H1 (cell line): ENCODE measurements at regions not wholly inside any gene's neighbourhood (a gene's known extent, or its start where the extent isn't known, plus 50 kb on each side); places are given as distances from the start of the nearest gene placed in this dataset.

Source experiments
- CTCF ChIA-PET: fragments of 300-600 bp; sonication (Branson Sonifier 250); formaldehyde crosslinking; loops from one replicate; lab custom pipeline; 2021; ENCODE audit not compliant: partially characterized antibody; lab: Charles Lee
- POLR2A ChIA-PET: fragments of 300-600 bp; sonication (Branson Sonifier 250); formaldehyde crosslinking; loops from one replicate; lab custom pipeline; 2021; ENCODE audit warnings: inconsistent platforms; ENCODE audit not compliant: partially characterized antibody; lab: Charles Lee
- DNase-seq, 2 experiments: peaks; one replicate each; pipeline versions ENCODE4 v3.0.0 to v3.0.0-alpha.2; 2010 to 2022; ENCODE audit warnings: low spot score in 2 of 2, low read depth in 1 of 2, mixed read lengths in 1 of 2
- FAIRE-seq: peaks from 2 replicates; lab custom pipeline; 2011; peaks lifted over from hg19 to GRCh38; lab: Jason Lieb, UNC
- H2AFZ ChIP-seq: 2 replicates; pipeline ENCODE4 v1.8.1; 2012; ENCODE audit warnings: low read length, inconsistent platforms
- H2AK5ac ChIP-seq: 2 replicates; pipeline ENCODE4 v1.6.1; 2013; ENCODE audit warnings: low read depth, low read length
- H2BK120ac ChIP-seq: replicated peaks from 2 replicates; pipeline ENCODE3; 2013; ENCODE audit warnings: low read depth, low read length, inconsistent platforms
- H2BK12ac ChIP-seq: 2 replicates; pipeline ENCODE4 v1.6.1; 2013; ENCODE audit warnings: low read depth, low read length
- H2BK15ac ChIP-seq: 2 replicates; pipeline ENCODE4 v1.6.1; 2013; ENCODE audit warnings: low read length
- H2BK20ac ChIP-seq: 2 replicates; pipeline ENCODE4 v1.6.1; 2013; ENCODE audit warnings: low read length
- H2BK5ac ChIP-seq: 2 replicates; pipeline ENCODE4 v1.6.1; 2013; ENCODE audit warnings: low read depth, low read length
- H3K14ac ChIP-seq: 2 replicates; pipeline ENCODE4 v1.6.1; 2013; ENCODE audit warnings: inconsistent platforms; ENCODE audit not compliant: insufficient read length
- H3K18ac ChIP-seq: 2 replicates; pipeline ENCODE4 v1.6.1; 2013; ENCODE audit warnings: low read length; ENCODE audit errors: extremely low read depth
- H3K23ac ChIP-seq: 2 replicates; pipeline ENCODE4 v1.6.1; 2013; ENCODE audit warnings: inconsistent platforms; ENCODE audit not compliant: insufficient read length
- H3K23me2 ChIP-seq: 2 replicates; pipeline ENCODE4 v1.6.1; 2013; ENCODE audit warnings: low read depth, low read length
- H3K27ac ChIP-seq: 2 replicates; pipeline ENCODE4 v1.6.1; 2011; ENCODE audit warnings: low read depth, low read length, inconsistent platforms
- H3K27me3 ChIP-seq, 4 experiments: replicated peaks in 1 of 4; 1 replicate in 1 of 4; 2 replicates in 3 of 4; pipeline versions ENCODE4 v1.6.1 to v1.8.1; 2011 to 2013; ENCODE audit warnings: low read length in 3 of 4, mild to moderate bottlenecking in 3 of 4, inconsistent platforms in 2 of 4, mixed read lengths in 2 of 4, moderate library complexity in 1 of 4; ENCODE audit not compliant: control insufficient read depth in 3 of 4, insufficient read depth in 3 of 4; ENCODE audit errors: extremely low read depth in 1 of 4
- H3K36me3 ChIP-seq, 4 experiments: 2 replicates each; pipeline versions ENCODE4 v1.6.1 to v1.8.1; 2011 to 2013; ENCODE audit warnings: mild to moderate bottlenecking in 4 of 4, low read length in 3 of 4, moderate library complexity in 2 of 4, control low read depth in 1 of 4, inconsistent platforms in 1 of 4; ENCODE audit not compliant: insufficient read depth in 4 of 4, control insufficient read depth in 2 of 4
- H3K4ac ChIP-seq: replicated peaks from 2 replicates; pipeline ENCODE3; 2013; ENCODE audit warnings: low read length, low read depth, mixed read lengths, inconsistent platforms; ENCODE audit not compliant: insufficient read length
- H3K4me1 ChIP-seq, 4 experiments: replicated peaks in 1 of 4; 1 replicate in 1 of 4; 2 replicates in 3 of 4; pipeline versions ENCODE4 v1.6.1 to v1.8.1; 2011 to 2013; ENCODE audit warnings: low read length in 3 of 4, inconsistent platforms in 2 of 4, mixed read lengths in 1 of 4; ENCODE audit not compliant: insufficient read depth in 4 of 4, control insufficient read depth in 3 of 4
- H3K4me2 ChIP-seq, 2 experiments: 2 replicates each; pipeline versions ENCODE4 v1.6.1 to v1.8.1; 2011 to 2013; ENCODE audit warnings: low read depth in 2 of 2, low read length in 2 of 2, control low read depth in 1 of 2, inconsistent platforms in 1 of 2, mild to moderate bottlenecking in 1 of 2; ENCODE audit not compliant: insufficient read depth in 1 of 2
- H3K4me3 ChIP-seq, 4 experiments: fragments of 200-600, 300-600 bp in 1 of 4; sonication (generic), shearing (Covaris generic), sonication (Bioruptor Twin) in 1 of 4; 2 replicates each; pipeline versions ENCODE4 v1.5.1 to v1.8.1; 2011 to 2016; ENCODE audit warnings: low read length in 4 of 4, low read depth in 3 of 4, control low read depth in 2 of 4, inconsistent platforms in 2 of 4, mild to moderate bottlenecking in 2 of 4, mixed read lengths in 1 of 4, moderate library complexity in 1 of 4; ENCODE audit not compliant: insufficient read depth in 2 of 4; ENCODE audit errors: extremely low read depth in 1 of 4
- H3K56ac ChIP-seq: replicated peaks from 2 replicates; pipeline ENCODE3; 2013; ENCODE audit warnings: low read depth, mild to moderate bottlenecking, mixed read lengths, low read length, inconsistent platforms; ENCODE audit not compliant: insufficient read length
- H3K79me1 ChIP-seq: 2 replicates; pipeline ENCODE4 v1.6.1; 2013; ENCODE audit warnings: low read depth, low read length, control low read depth
- H3K79me2 ChIP-seq, 2 experiments: 2 replicates each; pipeline versions ENCODE4 v1.6.1 to v1.8.1; 2012 to 2013; ENCODE audit warnings: low read length in 2 of 2, mild to moderate bottlenecking in 2 of 2, inconsistent platforms in 1 of 2; ENCODE audit not compliant: insufficient read depth in 2 of 2, control insufficient read depth in 1 of 2
- H3K9ac ChIP-seq, 4 experiments: replicated peaks in 1 of 4; 1 replicate in 1 of 4; 2 replicates in 3 of 4; pipeline versions ENCODE4 v1.6.1 to v1.8.1; 2011 to 2013; ENCODE audit warnings: low read depth in 3 of 4, low read length in 3 of 4, control low read depth in 2 of 4, mild to moderate bottlenecking in 2 of 4, moderate library complexity in 2 of 4, inconsistent platforms in 1 of 4; ENCODE audit errors: extremely low read depth in 1 of 4
- H3K9me3 ChIP-seq, 2 experiments: 2 replicates each; pipeline versions ENCODE4 v1.6.1 to v1.8.1; 2012 to 2013; ENCODE audit warnings: mild to moderate bottlenecking in 2 of 2, moderate library complexity in 2 of 2, control low read depth in 1 of 2, inconsistent platforms in 1 of 2, low read depth in 1 of 2, low read length in 1 of 2, mixed read lengths in 1 of 2; ENCODE audit not compliant: insufficient read depth in 2 of 2
- H4K20me1 ChIP-seq, 2 experiments: replicated peaks in 1 of 2; 2 replicates each; pipeline versions ENCODE3 to v1.8.1; 2011 to 2013; ENCODE audit warnings: inconsistent platforms in 2 of 2, low read length in 2 of 2, mild to moderate bottlenecking in 1 of 2; ENCODE audit not compliant: insufficient read depth in 2 of 2, control insufficient read depth in 1 of 2
- H4K5ac ChIP-seq: 2 replicates; pipeline ENCODE4 v1.6.1; 2013; ENCODE audit warnings: low read length, low read depth, mixed read lengths, inconsistent platforms; ENCODE audit not compliant: insufficient read length
- H4K8ac ChIP-seq: 2 replicates; pipeline ENCODE4 v1.8.0; 2013; ENCODE audit warnings: mild to moderate bottlenecking, moderate library complexity, low read length, inconsistent platforms; ENCODE audit not compliant: insufficient read depth; ENCODE audit errors: extremely low read depth
- H4K91ac ChIP-seq: replicated peaks from 2 replicates; pipeline ENCODE3; 2013; ENCODE audit warnings: low read length, mixed read lengths, inconsistent platforms; ENCODE audit not compliant: insufficient read length
- BACH1 ChIP-seq: IDR thresholded peaks from 2 replicates; pipeline ENCODE4 v1.6.1; 2012; ENCODE audit warnings: low read length, improper control_type of control experiment
- CREB1 ChIP-seq: IDR thresholded peaks from 2 replicates; pipeline ENCODE4 v1.6.1; 2012; ENCODE audit warnings: inconsistent platforms
- MAX ChIP-seq: IDR thresholded peaks from 2 replicates; pipeline ENCODE4 v1.6.1; 2012; ENCODE audit warnings: inconsistent platforms
- POLR2A ChIP-seq, 2 experiments: IDR thresholded peaks; 1 replicate in 1 of 2; 2 replicates in 1 of 2; pipeline ENCODE4 v1.6.1; 2011; ENCODE audit warnings: low read depth in 2 of 2, low read length in 2 of 2, mild to moderate bottlenecking in 2 of 2; ENCODE audit errors: control extremely low read depth in 1 of 2
- POU5F1 ChIP-seq: IDR thresholded peaks from 2 replicates; pipeline ENCODE4 v1.6.1; 2011; ENCODE audit warnings: low read depth, mild to moderate bottlenecking, low read length, moderate library complexity
- RBBP5 ChIP-seq: IDR thresholded peaks from 2 replicates; pipeline ENCODE4 v1.7.1; 2012; ENCODE audit warnings: low read depth, mild to moderate bottlenecking, inconsistent platforms, low read length, moderate library complexity, borderline replicate concordance
- RNF2 ChIP-seq: fragments of 200-900, 300-1000 bp; sonication (generic); IDR thresholded peaks from 2 replicates; pipeline ENCODE4 v1.7.1; 2016; ENCODE audit warnings: borderline replicate concordance, low read depth, mild to moderate bottlenecking, antibody characterized with exemption, low read length; ENCODE audit not compliant: poor library complexity, severe bottlenecking; ENCODE audit errors: missing control alignments
- YY1 ChIP-seq: IDR thresholded peaks from 2 replicates; pipeline ENCODE4 v1.6.1; 2011; ENCODE audit warnings: low read depth, mild to moderate bottlenecking, low read length
- WGBS, 2 experiments: shearing (Covaris generic) in 1 of 2; methylation state at CpG; one replicate each; pipeline versions ENCODE4 v1.1.6 to v1.1.7; 2013 to 2015; ENCODE audit warnings: low lambda C conversion rate in 2 of 2, mixed read lengths in 2 of 2, inconsistent platforms in 1 of 2, low coverage in 1 of 2, missing lambda C conversion rate in 1 of 2; ENCODE audit not compliant: insufficient replicate concordance in 2 of 2, insufficient coverage in 1 of 2, insufficient read length in 1 of 2; ENCODE audit errors: extremely low coverage in 1 of 2, missing lambda C conversion rate in 1 of 2; 5-methylcytosine and 5-hydroxymethylcytosine counted together

- POLR2A ChIA-PET, result no interaction called here
- no peak overlapping the region for H3K4ac ChIP-seq
- H3K9me3 ChIP-seq, result no peaks in the 10 kb centered on the region
- H4K91ac ChIP-seq, result no peak overlapping the region
- H2BK20ac ChIP-seq, result no peak overlapping the region
- H4K20me1 ChIP-seq, result no peaks in the 10 kb centered on the region
- DNase-seq (no peak), FAIRE-seq (no peak)
- no peak overlapping the region for H3K23ac ChIP-seq
- CTCF ChIA-PET, result interaction anchor here (0.6 kb wide), 1 partner anchor 86 kb away, joined by 3 read pairs; no protein-coding TSS in a partner anchor
- TF ChIP-seq RNF2 (no peak), YY1 (no peak), RBBP5 (no peak), POLR2A (IDR thresholded peaks at IDR 0.05; ENCODE audit: control extremely low read depth in 1 of 2, low read depth in 2 of 2, low read length in 2 of 2) (no peak), POU5F1 (no peak), BACH1 (no peak), CREB1 (no peak), MAX (no peak)
- H3K56ac ChIP-seq, result no peak overlapping the region
- no peak overlapping the region for H3K14ac ChIP-seq
- no peaks in the 10 kb centered on the region for H3K36me3 ChIP-seq
- H2AFZ ChIP-seq, result no peak overlapping the region
- no peak overlapping the region for H2BK12ac ChIP-seq
- no peaks in the 10 kb centered on the region for H3K79me2 ChIP-seq
- H3K4me3 ChIP-seq, result no peak overlapping the region
- no peaks in the 10 kb centered on the region for H3K4me1 ChIP-seq
- no peak overlapping the region; the same call in 1 of the 2 replicates for H4K8ac ChIP-seq
- no peak overlapping the region for H3K27ac ChIP-seq
- no peak overlapping the region for H3K4me2 ChIP-seq
- no peak overlapping the region for H4K5ac ChIP-seq
- no peak overlapping the region for H2BK120ac ChIP-seq
- H3K18ac ChIP-seq, result no peak overlapping the region
- no peaks in the 10 kb centered on the region for H3K79me1 ChIP-seq
- H2AK5ac ChIP-seq, result no peak overlapping the region
- H2BK5ac ChIP-seq, result no peak overlapping the region
- no peaks in the 10 kb centered on the region for H3K27me3 ChIP-seq
- WGBS, 2 experiments, result 92% methylated on average over 3 of the region's 3 CpGs; no CpG with 5 or more reads in 1 of the 2 experiments
- no peak overlapping the region for H3K9ac ChIP-seq
- H3K23me2 ChIP-seq, result no peaks in the 10 kb centered on the region
- H2BK15ac ChIP-seq, result no peak overlapping the region
Observed at GRCh38 chr10:125316436-125316835, 156.1 kb upstream of the CTBP2 start.
